ENCODE measurements at regions not wholly inside any gene's neighbourhood (a gene's known extent, or its start where the extent isn't known, plus 50 kb on each side); places are given as distances from the start of the nearest gene placed in this dataset.

DNA sequence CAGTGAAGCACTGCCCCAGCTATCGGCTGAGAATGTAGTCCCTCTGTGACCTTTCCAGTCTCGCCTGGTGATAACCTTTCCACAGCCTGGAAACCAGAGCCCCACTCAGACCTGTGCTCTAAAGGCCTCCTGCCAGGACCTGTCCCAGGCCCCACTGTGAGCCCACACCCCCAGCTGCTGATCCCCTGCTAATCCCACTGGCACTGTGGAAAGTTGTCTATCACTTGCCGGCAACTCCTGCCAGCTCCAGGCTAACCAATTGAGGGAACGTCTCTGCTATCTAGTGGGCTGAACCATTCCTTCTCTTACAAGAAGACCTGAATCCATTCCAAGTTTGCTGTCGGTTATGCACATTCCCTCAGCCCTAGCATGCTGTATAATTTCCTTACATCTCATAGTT lies 328.2 kb downstream of the FAM181B start:
- TF ChIP-seq POLR2A (IDR thresholded peaks at IDR 0.05) = no peak
- TF ChIP-seq, protein P1, sequence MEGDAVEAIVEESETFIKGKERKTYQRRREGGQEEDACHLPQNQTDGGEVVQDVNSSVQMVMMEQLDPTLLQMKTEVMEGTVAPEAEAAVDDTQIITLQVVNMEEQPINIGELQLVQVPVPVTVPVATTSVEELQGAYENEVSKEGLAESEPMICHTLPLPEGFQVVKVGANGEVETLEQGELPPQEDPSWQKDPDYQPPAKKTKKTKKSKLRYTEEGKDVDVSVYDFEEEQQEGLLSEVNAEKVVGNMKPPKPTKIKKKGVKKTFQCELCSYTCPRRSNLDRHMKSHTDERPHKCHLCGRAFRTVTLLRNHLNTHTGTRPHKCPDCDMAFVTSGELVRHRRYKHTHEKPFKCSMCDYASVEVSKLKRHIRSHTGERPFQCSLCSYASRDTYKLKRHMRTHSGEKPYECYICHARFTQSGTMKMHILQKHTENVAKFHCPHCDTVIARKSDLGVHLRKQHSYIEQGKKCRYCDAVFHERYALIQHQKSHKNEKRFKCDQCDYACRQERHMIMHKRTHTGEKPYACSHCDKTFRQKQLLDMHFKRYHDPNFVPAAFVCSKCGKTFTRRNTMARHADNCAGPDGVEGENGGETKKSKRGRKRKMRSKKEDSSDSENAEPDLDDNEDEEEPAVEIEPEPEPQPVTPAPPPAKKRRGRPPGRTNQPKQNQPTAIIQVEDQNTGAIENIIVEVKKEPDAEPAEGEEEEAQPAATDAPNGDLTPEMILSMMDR (IDR thresholded peaks at IDR 0.05) = no peak

Data from Peyer's patch (tissue), 4 donors.